GM12892 (cell line): ENCODE measurements at regions not wholly inside any gene's neighbourhood (a gene's known extent, or its start where the extent isn't known, plus 50 kb on each side); places are given as distances from the start of the nearest gene placed in this dataset.

Experiments used
- POLR2A ChIP-seq: IDR thresholded peaks from 2 replicates; pipeline ENCODE4 v1.6.1; 2011; ENCODE audit warnings: low read depth, low read length, control low read depth
- POLR2AphosphoS5 ChIP-seq: IDR thresholded peaks from 2 replicates; pipeline ENCODE4 v1.6.1; 2011; ENCODE audit warnings: low read depth, low read length, control low read depth
- TAF1 ChIP-seq: IDR thresholded peaks from 2 replicates; pipeline ENCODE4 v1.6.1; 2011; ENCODE audit warnings: low read depth, mild to moderate bottlenecking, control low read depth, low read length, borderline replicate concordance

DNA sequence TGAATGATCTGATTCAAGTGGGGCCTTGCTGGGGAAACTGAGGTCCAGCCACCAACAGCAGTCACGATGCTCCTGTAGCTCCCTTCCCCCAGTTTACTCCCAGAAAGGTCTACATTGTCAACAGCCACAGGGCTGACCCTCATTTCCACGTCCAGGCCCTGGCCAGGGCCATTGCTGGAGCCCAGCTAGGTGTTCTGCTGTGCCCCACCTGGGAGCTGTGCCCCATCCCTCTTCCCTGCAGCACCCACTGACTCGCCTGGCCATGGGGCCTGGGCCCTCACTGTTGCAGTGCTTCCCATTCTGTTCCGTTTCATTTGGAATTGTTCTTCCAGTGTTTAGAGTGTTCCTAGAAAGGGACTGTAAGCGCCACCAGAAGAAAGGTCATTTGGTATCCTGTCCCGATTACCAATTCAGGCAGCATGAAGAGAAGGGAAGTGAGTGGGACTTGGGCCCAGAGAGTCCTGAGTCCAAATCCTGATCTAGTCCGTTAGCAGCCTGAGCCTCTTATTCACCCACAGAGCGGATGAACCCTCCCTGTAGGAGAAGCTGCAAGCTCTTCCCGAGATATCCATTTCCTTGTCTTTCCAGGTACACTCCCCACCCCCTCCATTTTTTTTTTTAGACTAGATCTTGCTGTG is 73.1 kb upstream of the HPCAL1 start:
- TF ChIP-seq POLR2A (no peak), POLR2AphosphoS5 (no peak), TAF1 (no peak)
